Stimulated activated naive CD8-positive, alpha-beta T cell treated with anti-CD3 and anti-CD28 coated beads, Interleukin-15, Interleukin-2, amounts not matched to agents 100 U/mL and 50 U/mL, for 24 hours (primary cell): ENCODE measurements at regions not wholly inside any gene's neighbourhood (a gene's known extent, or its start where the extent isn't known, plus 50 kb on each side); places are given as distances from the start of the nearest gene placed in this dataset.
A peak's percentile ranks its signal among the peaks of the same experiment; 100 is the strongest.

Experiments
- ATAC-seq: fragments of 150-1000 bp; cut with Tn5 transposase; one replicate; pipeline ENCODE4 v1.10.0; 2021
- DNase-seq: peaks from one replicate; pipeline ENCODE4 v3.0.0; 2021

DNA sequence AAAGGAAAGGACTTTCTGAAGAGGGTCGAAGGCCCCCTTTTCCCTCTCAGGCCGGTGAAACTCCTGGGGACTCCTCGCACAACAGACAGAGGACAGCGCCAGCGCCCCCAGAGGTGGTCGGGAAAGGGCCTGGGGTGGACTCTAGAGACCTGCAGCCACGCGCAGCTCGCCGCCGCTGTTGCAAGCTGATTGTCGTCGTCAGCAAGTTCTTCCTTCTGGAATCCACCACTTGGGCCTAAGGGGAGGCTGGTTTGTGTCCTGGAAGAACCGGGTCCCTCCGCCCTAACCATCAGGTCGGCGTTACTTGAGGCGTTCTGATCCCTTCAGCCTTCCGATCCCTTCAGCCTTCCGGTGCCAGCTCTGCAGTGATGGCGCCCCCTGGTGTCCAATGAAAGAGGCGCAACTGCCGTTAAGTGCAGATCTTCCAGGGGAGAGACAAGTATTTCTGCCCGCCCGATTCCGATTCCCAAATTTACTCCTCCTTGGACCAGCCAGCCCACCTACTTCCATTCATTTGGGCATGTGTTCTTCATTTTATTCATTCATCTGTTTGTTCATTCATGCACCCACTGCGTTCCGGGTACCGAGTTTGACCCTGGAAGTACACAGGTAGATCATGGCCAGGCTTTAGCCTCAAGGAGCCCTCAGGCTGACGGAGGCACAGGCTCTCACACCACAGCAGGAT, 77.2 kb upstream of the SLC6A11 start:
- ATAC-seq (peak; percentile 54), DNase-seq (peak; percentile 81)

DNA sequence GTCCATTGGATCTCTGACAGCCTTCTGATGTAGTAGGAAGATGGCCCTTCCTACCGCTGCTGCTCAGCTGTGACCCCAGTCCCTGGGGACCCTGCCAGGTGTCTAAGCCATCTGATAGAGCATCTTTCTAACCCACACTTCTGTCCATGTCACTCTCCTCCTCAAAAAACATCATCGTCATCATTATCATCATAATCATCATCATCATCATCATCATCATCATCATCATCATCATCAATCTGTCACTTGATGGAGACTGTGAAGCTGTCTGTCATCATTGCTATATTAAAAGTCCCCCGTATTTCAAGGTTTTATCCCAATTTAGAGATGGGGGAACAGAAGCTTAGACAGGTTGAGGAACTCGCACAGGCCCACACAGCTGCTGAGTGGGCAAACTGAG, 75.1 kb upstream of the SLC6A11 start:
- DNase-seq (no peak), ATAC-seq (no peak)

DNA sequence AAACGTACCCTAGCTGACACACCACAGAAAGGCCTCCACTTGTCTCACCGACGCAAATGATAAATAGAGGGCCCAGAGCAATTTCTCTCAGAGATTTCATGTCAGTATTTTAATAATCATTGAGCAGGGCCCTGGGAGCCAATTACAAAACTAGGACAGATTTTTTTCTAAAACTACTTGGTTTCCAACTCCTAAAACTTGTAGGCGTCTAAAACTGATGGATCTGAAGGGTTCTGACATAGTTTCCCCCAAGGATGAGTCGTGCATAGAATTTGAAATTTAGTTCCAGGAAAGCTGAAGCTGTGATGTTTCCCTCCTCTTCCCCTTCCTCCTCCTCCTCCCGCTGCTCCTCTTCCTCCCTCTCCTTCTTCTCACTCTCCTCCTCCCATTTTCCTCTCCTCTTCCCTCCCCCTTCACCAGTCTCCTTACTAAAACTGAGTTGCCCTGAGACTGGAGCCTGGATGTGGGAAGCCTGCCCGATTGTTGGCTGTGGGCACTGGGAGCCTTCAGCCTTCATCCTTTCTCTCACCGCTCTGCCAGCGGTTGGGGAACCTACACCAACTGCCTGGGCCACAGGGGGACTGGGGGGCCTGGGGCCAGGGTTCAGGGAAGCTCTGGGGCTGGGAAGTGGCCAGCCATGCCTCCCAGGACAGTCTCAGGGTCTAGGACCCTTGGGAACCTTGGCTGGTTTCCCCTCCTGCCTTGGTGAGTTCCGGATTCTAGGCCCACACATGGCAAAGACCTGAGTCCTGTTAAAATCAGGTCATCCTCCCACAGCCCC, 73.9 kb upstream of the SLC6A11 start:
- ATAC-seq (no peak), DNase-seq (no peak)

DNA sequence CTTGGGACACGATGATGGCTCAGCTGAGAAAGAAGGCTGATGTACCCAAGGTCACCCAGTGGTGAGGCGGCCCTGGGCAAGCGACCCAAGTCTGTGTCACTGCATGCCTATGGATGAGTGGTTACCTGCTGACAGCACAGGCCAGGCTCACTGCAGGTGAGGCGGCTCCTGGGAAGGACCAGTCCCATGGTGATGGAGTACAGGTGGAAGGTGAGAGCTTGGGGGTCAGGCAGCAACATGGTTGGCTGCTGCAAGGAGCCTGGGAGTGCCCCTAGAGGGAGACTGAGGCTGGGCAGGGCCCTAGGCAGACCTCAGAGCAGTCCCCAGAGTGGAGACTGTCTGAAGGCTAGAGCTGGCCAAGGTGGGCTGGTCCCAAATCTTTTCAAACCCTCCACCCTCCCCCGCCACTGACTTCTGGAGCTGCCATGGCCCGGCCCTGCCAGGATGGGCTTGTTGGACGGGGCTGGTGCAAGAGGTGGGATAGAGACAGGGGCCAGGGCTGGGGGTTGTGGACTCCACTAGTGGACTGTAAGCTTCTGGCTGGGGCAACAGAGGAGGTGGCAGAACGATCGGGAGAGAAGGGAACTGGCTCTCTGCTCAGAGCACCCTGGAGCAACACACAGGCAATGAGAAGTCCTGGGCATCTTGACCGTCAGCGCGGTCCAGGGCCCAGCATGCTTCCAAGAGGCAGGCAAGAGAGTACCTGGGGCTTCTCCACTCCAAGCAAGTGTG, 72.5 kb upstream of the SLC6A11 start:
- DNase-seq (no peak), ATAC-seq (peak; percentile 16)

DNA sequence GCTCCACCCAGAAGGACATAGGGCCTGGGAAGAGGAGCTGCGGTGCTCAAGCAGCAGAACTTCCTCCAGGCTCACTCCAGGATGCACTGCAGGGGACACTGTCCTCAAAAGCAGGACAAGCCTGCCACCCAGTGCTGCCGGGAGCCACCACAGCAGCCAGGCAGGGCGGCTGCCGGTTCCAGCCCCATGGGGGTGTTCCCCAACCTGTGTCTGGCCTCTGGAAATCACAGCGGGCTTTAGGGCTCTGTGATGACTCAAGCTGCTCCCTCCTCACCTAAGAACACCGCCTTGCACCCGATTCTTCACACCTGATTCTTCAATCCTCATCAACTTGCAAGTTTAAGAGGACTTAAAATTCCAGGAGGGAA, 71.9 kb upstream of the SLC6A11 start:
- DNase-seq = peak; percentile 16
- ATAC-seq = peak; percentile 45

DNA sequence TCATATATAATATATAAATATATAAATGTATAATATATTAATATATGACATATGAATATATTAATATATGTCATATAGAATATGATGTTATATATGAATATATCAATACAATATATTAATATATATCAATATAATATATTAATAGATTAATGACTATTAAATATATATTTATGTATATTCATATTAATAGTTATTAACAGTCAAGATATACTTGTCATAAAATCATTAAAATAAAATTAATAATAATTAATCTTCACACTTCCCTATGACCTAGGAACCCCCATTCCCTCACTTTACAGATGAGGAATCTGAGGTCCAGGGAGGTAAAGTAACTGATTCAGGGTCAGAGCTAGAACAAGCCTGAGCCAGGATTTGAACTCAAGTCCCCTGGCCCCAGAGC, 70.6 kb upstream of the SLC6A11 start:
- DNase-seq = no peak
- ATAC-seq = no peak

DNA sequence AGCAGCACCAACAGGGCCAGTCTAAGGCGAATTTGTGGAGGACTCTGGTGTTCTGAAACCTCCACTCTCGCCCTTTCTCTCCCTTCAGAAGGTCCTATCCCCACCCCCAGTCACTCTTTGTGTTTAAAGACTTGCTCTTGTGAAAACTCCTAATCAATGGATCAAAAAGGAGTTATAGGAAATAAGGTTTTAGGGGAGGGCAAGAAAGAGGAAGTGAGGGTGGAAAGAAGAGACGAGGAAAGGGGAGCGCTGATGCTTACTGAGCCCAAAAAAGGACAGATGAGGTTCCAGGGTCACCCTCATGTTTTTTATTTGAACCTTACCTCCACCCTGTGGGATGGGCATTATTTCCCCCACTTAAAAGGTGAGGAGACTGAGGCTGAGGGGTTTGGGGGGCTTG, 70.0 kb upstream of the SLC6A11 start:
- no peak for DNase-seq

DNA sequence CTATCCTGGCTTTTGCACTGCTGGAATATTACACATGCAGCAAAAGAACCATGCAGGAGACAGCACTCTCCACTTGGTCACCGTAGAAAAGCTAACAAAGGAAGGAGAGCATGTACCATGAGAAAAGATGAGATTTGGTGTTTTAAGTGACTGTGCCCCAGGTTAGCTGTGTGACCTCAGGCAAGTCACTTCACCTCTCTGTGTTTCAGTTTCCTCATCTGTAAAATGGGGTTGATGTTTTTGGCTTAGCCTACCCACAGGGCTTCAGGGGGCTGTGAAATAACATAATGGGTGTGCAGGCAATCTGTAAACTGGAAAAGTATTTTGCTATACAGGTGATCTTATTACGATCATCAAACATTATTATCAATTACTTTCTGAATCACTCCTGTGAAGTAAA, 69.3 kb upstream of the SLC6A11 start:
- DNase-seq = no peak
- ATAC-seq = no peak

More for the DNA sequence above, 70.0 kb upstream of the SLC6A11 start:
- no peak for ATAC-seq

DNA sequence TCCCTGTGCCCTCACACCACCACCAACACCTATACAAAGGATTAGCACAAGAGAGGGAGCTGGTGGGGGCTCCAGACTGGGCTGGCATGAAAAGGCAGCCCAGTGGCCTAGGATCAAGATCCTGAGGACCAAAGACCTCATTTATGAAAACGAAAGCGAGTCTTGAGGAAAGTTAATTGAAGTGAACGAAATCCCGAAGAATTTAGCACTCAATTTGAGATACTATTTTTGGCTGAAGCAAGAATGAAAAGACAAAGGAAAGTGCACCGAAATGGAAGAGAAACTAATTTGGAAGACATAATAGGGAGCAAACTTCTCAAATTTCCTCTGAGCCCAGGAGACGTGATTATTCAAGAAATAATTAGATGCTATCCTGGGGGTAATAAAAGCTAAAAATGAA, 68.7 kb upstream of the SLC6A11 start:
- no peak for DNase-seq
- no peak for ATAC-seq

DNA sequence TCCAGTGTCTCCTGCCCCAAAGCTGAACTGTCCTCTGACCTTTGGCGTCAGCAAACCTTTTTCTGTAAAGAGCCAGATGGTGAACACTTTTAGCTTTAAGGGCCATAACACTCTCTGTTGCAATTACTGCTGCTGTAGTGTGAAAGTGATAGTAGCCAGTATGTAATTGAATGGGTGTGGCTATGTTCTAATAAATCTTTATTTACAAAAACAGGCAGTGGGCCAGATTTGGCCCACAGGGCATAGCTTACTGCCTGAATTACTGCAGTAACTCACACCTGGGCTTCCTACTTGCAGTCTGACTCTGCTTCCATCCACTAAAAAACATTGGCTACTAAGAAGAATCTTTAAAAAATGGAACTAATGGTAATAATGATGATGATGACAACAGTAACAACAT, 68.0 kb upstream of the SLC6A11 start:
- DNase-seq (no peak), ATAC-seq (no peak)

DNA sequence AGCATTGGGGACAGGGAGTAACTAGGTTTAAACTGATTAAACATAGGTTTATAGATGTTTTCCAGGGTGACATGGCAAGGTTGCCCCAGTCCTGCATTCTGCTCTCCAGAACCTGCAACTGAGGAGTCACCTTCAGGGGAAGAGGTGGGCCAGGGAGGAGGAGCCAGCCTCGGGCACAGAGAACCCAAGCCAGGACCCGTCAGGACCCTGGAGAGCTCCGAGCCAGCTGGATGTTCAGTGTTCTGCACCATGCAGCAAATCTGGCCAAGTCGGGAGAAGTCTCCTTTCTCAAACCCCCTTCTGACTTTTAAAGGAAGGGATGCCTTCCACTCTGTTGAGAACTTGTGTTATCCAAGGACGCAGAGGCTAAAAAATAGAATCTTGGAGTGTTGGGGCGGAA, 62.1 kb upstream of the SLC6A11 start:
- ATAC-seq (no peak), DNase-seq (peak; percentile 59)

DNA sequence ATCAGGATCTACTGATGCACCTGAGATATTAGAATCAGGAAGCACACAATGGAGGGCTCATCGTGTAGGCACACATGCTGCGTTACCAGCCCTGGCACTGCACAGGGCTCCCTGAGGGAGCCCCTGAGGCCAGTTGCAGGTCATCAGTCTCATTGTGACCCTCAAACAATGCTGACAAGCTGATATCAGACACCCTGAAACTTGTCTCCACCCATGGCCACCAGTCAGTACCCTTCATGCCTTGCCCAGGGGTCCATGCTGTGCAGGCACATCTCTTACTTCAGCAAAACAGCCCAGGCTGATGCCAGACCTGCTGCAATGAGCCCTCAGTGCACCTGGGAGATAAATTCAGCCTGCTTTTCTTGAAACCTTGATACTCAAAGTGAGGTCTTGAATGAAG, 59.5 kb upstream of the SLC6A11 start:
- ATAC-seq (no peak), DNase-seq (no peak)

DNA sequence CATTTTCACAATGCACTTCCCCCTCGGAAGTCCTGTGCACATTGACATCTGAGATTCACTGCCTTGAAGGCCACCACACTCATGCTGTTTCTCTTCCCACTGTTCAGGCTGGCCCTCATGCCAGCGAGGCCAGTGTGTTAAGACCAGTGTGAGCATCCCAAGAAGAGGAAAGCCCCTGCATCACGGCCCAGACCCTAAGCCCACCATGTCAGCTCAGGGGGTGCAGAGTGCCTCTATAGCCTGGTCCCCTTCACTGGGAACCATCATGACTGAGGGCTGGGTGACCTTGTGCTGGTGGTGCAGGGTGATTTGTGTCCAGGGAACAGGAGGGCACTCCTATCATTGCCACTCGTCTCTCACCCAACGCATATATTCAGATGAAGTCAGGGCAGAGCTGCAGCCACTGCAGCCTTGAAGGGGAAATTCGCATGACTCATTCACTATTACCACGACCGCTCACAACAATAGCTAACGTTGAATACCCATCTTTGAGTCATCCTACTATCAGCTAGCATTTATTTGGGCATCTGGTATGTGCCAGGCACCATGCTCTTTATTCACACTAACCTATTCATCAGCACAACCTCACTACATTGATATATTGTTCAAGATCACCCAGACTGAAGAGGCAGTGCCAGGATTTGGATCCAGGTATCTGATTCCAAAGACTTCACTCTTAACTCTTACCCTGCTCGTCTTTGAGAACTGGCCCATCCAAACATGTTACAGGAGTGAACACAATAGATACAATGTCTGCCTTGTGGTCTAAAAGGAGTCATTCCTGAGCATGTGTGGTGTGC, 58.8 kb upstream of the SLC6A11 start:
- ATAC-seq (peak; percentile 81), DNase-seq (peak; percentile 9)

DNA sequence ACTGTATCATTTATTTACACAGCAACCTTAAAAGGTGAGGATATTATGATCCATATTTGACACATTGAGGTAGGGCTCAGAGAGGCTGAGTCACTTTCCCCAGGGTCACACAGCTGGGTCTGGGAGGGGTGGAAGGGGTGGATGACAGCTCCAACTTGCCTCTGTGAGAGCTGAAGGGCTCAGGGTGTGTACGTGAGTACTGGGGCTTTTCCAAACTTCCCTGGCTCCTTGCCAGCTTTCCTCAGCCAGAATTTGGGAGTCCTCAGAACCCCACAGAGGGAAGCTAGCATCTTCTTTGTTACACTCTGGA, 58.3 kb upstream of the SLC6A11 start:
- DNase-seq = peak; percentile 33
- peak; percentile 74 for ATAC-seq

DNA sequence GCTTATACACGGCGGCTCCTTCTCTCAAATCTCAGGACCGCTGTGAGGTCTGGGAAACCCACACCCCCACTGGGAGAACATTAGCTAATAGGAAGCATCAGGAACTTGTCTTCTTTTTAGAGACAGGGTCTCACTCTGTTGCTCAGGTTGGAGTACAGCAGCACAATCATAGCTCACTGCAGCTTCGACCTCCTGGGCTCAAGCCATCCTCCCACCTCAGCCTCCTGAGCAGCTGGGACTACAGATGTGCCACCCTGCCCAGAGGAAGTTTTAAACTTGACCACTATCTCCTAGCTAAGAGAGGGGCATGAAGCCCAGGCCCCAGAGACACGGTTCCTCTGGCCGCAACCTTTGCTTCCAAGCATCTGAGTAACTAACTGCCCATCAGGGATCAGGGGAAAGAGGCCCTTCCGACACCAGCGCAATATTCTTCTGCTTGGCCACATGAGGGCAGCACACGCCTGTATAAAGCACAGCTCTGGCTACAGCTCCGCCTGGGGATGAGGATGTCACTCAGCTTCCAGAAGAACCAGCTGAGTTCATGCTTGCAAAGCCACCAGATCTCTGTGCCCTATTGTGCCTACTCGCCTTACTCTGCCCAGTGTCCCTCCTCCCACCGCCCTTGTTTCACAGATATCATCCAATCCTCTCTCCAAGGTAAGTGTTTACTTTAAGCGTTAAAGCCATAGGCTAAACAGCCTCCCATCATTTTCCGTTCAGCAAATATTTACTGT, 57.6 kb upstream of the SLC6A11 start:
- ATAC-seq (peak; percentile 55), DNase-seq (peak; percentile 54)

DNA sequence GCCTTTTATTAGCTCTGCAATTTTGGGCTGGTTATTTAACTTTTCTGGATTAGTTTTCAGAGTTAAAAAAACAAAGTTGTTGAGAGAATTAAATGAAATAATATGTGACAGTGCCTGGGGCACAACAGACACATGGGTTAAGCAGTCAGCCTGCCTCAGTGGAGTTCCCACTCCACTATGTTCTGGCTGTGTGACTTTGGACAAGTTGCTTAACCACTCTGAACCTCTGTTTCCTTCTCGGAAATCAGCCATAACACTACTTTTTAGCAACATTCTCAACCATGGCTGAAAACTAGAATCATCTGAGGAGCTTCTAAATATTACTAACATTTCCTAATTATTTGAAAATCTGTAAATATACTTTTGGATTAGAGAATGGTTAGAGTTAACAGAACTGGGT, 56.5 kb upstream of the SLC6A11 start:
- no peak for ATAC-seq
- no peak for DNase-seq

DNA sequence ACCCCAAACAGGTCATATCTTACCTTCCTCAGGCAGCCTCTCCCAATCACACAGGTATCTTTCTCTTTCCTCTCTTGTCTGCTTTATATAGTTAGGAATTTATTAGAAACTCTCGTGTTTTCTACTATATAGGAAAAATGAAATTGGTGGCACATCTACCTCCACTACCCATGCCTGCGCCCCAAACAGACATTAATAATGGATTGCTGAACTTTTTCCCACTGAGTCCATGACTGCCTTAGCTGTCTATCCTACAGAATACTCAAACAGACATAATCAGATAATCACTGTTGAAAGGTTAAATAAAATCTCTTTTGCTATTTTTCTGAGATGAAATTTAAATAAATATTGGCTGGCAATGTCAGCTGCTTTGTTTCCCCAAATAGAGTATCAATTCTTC, 55.8 kb upstream of the SLC6A11 start:
- ATAC-seq (no peak), DNase-seq (no peak)

DNA sequence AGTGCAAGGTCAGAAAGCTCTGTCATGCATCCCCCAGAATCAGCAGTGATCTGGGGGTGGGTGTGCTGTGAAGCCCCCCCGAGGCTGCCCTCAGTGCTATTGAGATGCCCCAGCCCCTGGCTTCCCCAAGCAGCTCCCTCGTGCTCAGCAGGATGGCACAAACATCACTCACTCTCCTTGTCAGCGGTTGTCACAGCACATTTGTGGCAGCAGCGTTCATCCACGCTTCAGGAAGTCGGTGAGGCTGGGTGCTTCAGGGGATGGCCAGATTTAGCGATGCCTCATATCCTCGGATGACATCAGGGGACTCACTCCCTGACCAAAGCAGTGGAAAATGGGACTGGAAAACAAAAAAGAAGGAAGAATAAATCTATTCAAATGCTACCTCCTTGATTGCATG, 54.4 kb upstream of the SLC6A11 start:
- ATAC-seq (no peak), DNase-seq (no peak)

DNA sequence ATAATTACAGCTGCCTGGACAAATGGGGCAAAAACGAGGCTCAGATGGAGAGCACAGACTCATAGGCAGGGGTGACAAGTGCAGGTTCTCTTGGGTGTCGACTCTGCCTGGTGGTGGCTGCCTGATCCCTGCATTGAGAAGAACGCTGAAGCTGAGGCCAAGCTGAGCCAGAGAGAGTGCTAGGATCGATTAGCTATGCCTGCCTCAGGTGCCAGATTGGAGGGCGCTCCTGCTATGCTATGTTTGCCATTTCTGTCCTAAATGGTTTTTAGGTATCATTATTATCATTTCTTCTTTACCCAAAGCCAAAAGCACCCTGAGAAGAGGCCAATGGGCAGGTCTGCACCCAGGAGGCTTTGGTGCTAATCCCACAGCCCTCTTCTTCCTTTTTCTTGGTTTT, 53.9 kb upstream of the SLC6A11 start:
- ATAC-seq (no peak), DNase-seq (no peak)

DNA sequence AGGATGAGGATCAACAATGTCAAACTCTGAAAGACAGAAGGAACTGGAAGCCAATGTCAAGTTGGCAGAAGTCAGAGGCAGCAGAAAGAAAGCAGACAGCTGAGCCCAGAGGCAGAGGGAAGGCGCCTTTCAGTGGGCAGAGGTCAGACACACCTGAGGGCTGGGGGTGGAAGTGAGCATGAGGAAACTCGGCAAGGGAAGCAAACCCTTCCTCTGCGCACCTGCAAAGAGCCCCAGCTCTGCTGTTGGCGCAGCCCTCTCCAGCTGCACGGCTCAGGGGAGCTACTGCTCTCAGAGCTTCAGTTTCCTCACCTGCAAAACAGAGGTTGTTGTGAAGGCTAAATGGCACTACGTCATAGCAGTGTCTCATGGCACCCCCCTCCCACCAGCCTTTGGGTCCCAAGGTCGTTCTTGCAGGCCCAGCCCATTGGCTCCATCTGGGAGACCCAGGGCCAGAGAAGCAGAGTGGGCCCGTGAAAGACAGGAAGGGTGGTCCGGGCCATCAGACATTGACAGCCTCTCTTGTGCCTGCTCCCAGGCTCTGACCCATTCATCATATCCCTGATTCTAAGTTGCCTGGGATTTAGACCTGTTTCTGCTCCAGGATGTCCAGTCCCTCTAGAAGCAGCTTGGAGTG, 53.3 kb upstream of the SLC6A11 start:
- DNase-seq (no peak), ATAC-seq (no peak)

DNA sequence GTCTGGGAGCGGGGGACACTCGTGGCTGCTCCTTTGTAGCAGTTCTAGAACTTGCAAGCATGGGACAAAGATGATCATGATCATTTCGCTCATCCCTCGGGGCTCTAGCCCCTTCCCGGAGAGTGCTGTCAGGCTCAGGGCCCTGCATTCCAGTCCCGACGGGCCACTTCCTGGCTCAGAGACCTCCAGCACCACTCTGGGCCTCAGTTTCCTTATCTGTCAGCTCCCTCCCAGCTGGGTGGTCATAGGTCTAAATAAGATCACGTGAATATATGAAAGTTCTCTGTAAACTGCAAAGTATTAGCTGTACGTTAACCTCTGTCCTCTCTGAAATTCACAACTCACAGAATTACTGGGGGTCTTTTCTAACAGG, 52.8 kb upstream of the SLC6A11 start:
- DNase-seq = no peak
- no peak for ATAC-seq

DNA sequence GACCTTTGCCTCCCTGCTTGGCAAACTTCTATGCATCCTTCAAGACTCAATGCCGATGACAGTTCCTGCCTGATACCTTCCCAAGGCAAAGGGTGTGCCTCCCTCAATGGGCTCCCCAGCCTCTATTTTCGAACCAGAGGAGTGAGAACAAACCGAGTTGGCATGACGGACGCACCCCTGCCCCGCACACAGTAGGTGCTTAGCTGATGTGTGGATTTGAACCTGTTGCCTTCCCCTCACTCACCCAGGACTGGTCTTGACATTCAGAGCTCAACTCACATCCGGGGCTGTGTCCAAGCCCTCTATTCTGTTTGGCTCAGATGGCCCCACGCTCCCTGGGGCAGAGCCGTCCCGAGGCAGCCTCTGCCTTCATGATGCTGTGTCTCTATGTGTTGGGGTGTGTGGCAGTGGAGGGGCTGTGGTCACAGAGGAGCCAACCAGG, 52.2 kb upstream of the SLC6A11 start:
- ATAC-seq = no peak
- no peak for DNase-seq
